HCT116 (cell line): ENCODE measurements at regions not wholly inside any gene's neighbourhood (a gene's known extent, or its start where the extent isn't known, plus 50 kb on each side); places are given as distances from the start of the nearest gene placed in this dataset.

Experiments
- CTCF ChIP-seq, 3 experiments: fragments of 200-600 bp in 1 of 3; sonication (generic) in 1 of 3; IDR thresholded peaks in 2 of 3; conservative IDR thresholded peaks in 1 of 3; 2 replicates each; pipeline ENCODE4 v1.5.1; 2012 to 2017; ENCODE audit warnings: low read depth in 2 of 3, low read length in 2 of 3, antibody characterized with exemption in 1 of 3, borderline replicate concordance in 1 of 3, control low read depth in 1 of 3, mild to moderate bottlenecking in 1 of 3, mixed read lengths in 1 of 3, mixed run types in 1 of 3, moderate library complexity in 1 of 3; ENCODE audit not compliant: insufficient read depth in 1 of 3
- JUND ChIP-seq: IDR thresholded peaks from 2 replicates; pipeline ENCODE4 v1.6.1; 2012
- MAX ChIP-seq: IDR thresholded peaks from 2 replicates; pipeline ENCODE4 v1.6.1; 2012

- TF ChIP-seq MAX (no peak), CTCF (IDR thresholded peaks at IDR 0.05 in 2 of 3, conservative IDR thresholded peaks at IDR 0.05 in 1 of 3; ENCODE audit: borderline replicate concordance in 1 of 3, insufficient read depth in 1 of 3, low read depth in 2 of 3, low read length in 2 of 3) (no peak), JUND (no peak)
Observed at GRCh38 chr22:27120036-27120435, 462.6 kb downstream of the MIAT start.
